ENCODE measurements at regions not wholly inside any gene's neighbourhood (a gene's known extent, or its start where the extent isn't known, plus 50 kb on each side); places are given as distances from the start of the nearest gene placed in this dataset.

- DNase-seq (ENCODE audit: low read depth, low spot score) = no peak
- in situ Hi-C loops (cut with HindIII; ENCODE audit: low sequenced_read_pairs) = no loop called here
- TF ChIP-seq CTCF (IDR thresholded peaks at IDR 0.05; ENCODE audit: low read depth, low read length) = no peak
- no peak overlapping the region for H3K4me3 ChIP-seq (ENCODE audit: low read depth, low read length)
Observed at GRCh38 chr10:44289125-44289524, 95.8 kb downstream of the CXCL12 start.

- no peak for TF ChIP-seq CTCF (IDR thresholded peaks at IDR 0.05; ENCODE audit: low read depth, low read length)
- in situ Hi-C loops (cut with HindIII; ENCODE audit: low sequenced_read_pairs) = no loop called here
- no peak for DNase-seq (ENCODE audit: low read depth, low spot score)
- H3K4me3 ChIP-seq (ENCODE audit: low read depth, low read length) = no peak overlapping the region
Observed at GRCh38 chr10:44287408-44287807, 97.5 kb downstream of the CXCL12 start.

- TF ChIP-seq CTCF (IDR thresholded peaks at IDR 0.05; ENCODE audit: low read depth, low read length) = no peak
- in situ Hi-C loops (cut with HindIII; ENCODE audit: low sequenced_read_pairs) = no loop called here
- H3K4me3 ChIP-seq (ENCODE audit: low read depth, low read length) = no peak overlapping the region
- no peak for DNase-seq (ENCODE audit: low read depth, low spot score)
Observed at GRCh38 chr10:44284198-44285084, 100.5 kb downstream of the CXCL12 start.

GRCh38 chr10:44282626-44283300, 102.1 kb downstream of the CXCL12 start:
- in situ Hi-C loops (cut with HindIII; ENCODE audit: low sequenced_read_pairs) = no loop called here
- no peak for TF ChIP-seq CTCF (IDR thresholded peaks at IDR 0.05; ENCODE audit: low read depth, low read length)
- DNase-seq (ENCODE audit: low read depth, low spot score) = no peak
- H3K4me3 ChIP-seq (ENCODE audit: low read depth, low read length) = no peak overlapping the region

GRCh38 chr10:44281662-44282061, 103.2 kb downstream of the CXCL12 start:
- in situ Hi-C loops (cut with HindIII; ENCODE audit: low sequenced_read_pairs) = no loop called here
- no peak for TF ChIP-seq CTCF (IDR thresholded peaks at IDR 0.05; ENCODE audit: low read depth, low read length)
- DNase-seq (ENCODE audit: low read depth, low spot score) = no peak
- H3K4me3 ChIP-seq (ENCODE audit: low read depth, low read length) = no peak overlapping the region

- no peak for TF ChIP-seq CTCF (IDR thresholded peaks at IDR 0.05; ENCODE audit: low read depth, low read length)
- H3K4me3 ChIP-seq (ENCODE audit: low read depth, low read length) = no peak overlapping the region
- in situ Hi-C loops (cut with HindIII; ENCODE audit: low sequenced_read_pairs) = no loop called here
- DNase-seq (ENCODE audit: low read depth, low spot score) = no peak
Observed at GRCh38 chr10:44281089-44281613, 103.7 kb downstream of the CXCL12 start.
